ENCODE measurements at regions not wholly inside any gene's neighbourhood (a gene's known extent, or its start where the extent isn't known, plus 50 kb on each side); places are given as distances from the start of the nearest gene placed in this dataset.

DNA sequence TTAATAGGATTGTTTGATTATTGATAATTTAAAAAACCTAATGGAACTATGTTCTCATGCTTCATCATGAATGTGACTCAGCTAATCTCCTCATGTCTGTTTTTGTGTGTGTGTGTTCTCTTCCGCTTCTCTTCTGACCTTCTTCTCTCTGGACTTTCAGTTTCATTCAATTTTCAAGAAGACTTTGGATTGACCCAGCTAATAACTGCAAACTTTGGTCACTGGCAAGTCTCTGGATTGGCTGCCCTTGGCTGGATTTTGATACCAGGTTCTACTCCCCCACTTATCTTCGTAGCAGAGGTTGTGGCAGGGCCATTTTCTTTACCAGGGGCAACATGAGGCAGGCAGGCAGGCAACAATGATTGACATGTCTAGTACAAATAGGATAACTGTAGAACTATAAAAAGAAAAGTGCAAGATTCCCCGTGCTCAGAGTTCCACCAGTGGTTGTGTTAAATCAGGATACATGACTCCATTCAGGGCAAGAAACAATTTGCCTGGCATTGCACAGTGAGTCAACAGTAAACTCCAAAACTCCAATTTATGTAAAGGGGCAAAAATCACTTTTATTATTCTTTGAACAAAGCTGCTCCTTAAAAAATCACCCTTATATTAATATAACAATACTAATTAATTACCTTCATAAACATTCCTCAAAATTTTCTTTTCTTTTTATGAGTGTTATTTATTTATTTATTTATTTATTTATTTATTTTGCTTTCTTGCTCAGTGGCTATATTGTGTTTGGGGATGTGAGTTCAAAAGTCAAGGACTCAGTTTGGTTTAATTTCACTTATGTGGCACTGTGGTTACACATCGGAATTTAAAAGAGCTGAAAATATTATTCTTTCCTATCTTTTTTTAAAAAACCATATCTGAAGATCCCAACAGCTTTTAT lies 167.6 kb downstream of the RND3 start:
- Mint-ChIP-seq H3K9me3 (peaks cover 16% of the 10 kb centered on the region), H3K27me3 (no peaks in the 10 kb centered on the region), H3K27ac (no peak overlapping the region), H3K4me3 (no peak overlapping the region), H3K4me1 (ENCODE audit: low read depth in 2 of 2) (no peaks in the 10 kb centered on the region), H3K36me3 (peaks cover 13% of the 10 kb centered on the region)
- DNase-seq (ENCODE audit: low spot score) (no peak), ATAC-seq (no peak)

DNA sequence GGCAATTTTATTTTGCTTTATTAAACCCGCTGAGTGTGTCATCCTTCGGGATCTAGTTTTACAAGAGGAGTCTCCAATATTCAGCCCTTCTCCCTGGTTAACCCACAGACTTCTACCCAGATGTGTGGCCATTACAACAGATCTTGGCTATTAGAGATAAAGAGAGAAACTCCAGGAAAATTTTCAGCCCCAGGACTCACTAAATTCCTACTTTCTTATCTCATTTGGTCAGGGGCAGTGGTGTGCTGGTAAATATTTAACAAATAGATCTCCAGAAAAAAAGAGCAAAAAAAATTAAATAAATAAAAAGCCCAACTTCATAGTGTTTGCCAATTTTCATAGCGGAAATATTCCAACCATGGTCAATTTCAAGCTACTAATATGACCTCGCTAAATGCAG lies 168.4 kb downstream of the RND3 start:
- H3K9me3 Mint-ChIP-seq, result peaks cover 15% of the 10 kb centered on the region
- no peaks in the 10 kb centered on the region for H3K4me1 Mint-ChIP-seq (ENCODE audit: low read depth in 2 of 2)
- ATAC-seq, result no peak
- DNase-seq (ENCODE audit: low spot score), result no peak
- H3K27me3 Mint-ChIP-seq, result no peaks in the 10 kb centered on the region
- no peak overlapping the region for H3K4me3 Mint-ChIP-seq
- peaks cover 13% of the 10 kb centered on the region for H3K36me3 Mint-ChIP-seq
- no peak overlapping the region for H3K27ac Mint-ChIP-seq

DNA sequence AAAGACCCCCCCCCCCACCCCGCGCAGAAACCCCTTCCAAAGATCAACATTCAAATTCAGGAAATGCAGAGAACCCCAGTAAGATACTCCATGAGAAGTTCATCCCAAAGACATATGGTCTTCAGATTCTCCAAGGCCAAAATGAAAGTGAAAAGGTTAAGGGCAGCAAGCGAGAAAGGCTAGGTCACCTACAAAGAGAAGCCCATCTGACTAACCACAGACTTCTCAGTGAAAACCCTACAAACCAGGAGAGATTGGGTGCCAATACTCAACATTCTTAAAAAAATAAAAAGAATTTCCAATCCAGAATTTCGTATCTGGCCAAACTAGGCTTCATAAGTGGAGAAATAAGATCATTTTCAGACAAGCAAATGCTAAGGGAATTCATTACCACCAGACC lies 175.2 kb downstream of the RND3 start:
- Mint-ChIP-seq H3K36me3 (peaks cover 34% of the 10 kb centered on the region), H3K4me3 (no peak overlapping the region), H3K9me3 (peaks cover 31% of the 10 kb centered on the region), H3K27ac (no peak overlapping the region), H3K4me1 (ENCODE audit: low read depth in 2 of 2) (no peaks in the 10 kb centered on the region), H3K27me3 (no peaks in the 10 kb centered on the region)
- no peak for DNase-seq (ENCODE audit: low spot score)
- ATAC-seq, result no peak

DNA sequence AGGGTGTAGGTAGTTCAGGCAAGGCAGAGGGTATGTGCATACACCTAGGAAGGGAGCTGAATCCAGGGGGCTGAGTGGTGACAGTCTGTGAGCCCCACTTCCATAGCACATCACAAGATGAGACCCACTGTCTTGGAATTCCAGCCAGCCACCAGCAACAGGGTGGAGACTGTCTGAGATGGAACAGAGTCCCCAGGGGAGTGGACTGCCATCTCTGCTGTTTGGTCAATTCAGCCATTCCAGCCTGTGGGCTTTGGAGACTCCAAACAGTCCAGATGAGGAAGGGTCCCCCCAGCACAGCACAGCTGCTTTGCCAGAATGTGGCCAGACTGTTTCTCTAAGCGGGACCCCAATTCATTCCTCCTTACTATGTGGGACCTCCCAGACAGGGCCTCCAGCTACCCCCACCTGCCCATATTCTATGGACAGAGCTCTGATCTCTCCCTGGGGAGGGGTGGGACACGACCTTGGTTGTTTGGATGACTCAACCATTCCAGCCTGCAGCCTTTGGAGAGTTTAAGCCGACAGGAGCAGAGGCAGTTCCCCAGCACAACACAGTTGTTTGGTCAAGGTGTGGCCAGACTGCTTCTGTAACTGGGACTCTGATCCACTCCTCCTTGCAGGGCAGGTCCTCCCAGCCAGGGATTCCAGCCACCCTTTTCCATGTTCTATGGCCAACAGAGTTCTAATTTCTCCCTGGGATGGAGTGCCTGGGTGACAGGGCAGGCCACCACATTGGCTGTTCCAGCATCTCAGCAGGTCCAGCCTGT lies 178.0 kb downstream of the RND3 start:
- no peak overlapping the region for H3K4me3 Mint-ChIP-seq
- H3K36me3 Mint-ChIP-seq, result peaks cover 21% of the 10 kb centered on the region
- H3K4me1 Mint-ChIP-seq (ENCODE audit: low read depth in 2 of 2), result no peaks in the 10 kb centered on the region
- no peaks in the 10 kb centered on the region for H3K27me3 Mint-ChIP-seq
- no peak overlapping the region for H3K27ac Mint-ChIP-seq
- ATAC-seq (no peak), DNase-seq (ENCODE audit: low spot score) (no peak)
- H3K9me3 Mint-ChIP-seq, result peaks cover 23% of the 10 kb centered on the region

DNA sequence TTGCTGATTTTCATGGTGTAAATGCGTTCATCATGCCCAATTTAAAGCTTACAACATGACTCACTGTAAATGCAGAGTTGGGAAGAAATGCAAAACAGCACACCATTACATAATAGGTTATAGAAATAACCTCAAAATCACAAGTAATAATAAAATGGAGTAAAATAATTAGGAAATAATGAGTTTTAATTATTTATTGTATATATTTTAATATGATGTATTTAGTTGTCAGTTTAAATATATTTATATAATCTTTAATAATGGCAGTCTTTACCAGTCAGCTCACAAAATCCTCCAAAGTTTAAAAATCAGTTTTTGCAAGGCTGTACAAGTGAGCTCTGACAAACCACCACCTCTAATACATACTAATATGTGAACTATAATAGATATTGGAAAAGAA lies 180.2 kb downstream of the RND3 start:
- DNase-seq (ENCODE audit: low spot score) (no peak), ATAC-seq (no peak)
- Mint-ChIP-seq H3K27ac (no peak overlapping the region), H3K36me3 (peaks cover 13% of the 10 kb centered on the region), H3K4me3 (no peak overlapping the region), H3K27me3 (no peaks in the 10 kb centered on the region), H3K9me3 (peaks cover 12% of the 10 kb centered on the region), H3K4me1 (ENCODE audit: low read depth in 2 of 2) (no peaks in the 10 kb centered on the region)

DNA sequence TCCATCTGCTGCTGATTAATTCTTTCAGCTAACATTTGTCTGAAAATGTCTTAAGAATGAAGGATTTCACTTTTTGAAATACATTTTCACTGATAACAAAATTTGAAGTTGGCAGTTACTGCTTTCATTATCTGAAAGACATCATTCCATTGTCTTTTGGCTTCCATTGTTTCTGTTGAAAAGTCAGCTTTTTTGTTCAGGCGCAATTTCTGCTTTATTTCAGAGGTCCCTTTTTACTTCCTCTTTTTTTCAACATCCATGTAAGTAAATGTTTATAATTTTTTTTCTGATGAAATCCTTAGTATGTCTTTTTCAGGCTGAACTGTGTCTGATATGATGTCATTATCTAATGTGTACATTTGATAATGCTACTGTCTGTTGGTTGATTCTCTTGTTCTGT lies 184.2 kb downstream of the RND3 start:
- no peak for ATAC-seq

DNA sequence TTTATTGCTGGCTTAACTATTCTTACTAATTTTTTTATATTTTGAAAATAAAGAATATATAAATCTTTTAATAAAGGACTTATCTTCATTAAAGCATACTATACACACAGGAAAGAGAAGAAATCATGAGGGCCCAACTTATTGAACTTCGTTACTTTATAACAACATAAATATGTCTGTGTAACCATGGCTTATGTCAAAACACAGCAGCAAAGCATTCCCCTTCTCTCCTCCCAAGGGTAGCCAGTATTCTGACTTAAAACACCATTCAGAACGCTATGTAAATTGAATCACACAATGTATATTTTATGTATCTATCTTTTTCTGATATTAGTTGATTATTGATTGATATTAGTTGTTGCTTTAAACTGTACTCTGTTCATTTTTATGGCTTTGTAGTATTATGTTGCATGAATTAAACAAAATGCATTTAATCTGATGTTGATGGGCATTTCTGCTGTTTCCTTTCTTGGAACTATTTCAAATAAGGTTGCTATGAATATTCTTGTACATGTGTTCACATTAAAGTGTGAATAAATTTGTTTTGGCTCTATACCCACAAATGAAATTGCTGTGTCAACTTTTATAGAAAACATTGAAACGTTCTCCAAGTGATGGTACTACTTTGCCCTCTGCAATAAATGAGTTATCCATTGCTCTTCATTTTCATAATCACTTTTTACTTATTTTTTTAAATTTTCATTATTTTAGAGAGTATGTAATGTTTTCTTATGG lies 188.7 kb downstream of the RND3 start:
- ATAC-seq, result no peak
- H3K9me3 Mint-ChIP-seq, result peaks cover 9% of the 10 kb centered on the region
- H3K4me1 Mint-ChIP-seq (ENCODE audit: low read depth in 2 of 2), result no peaks in the 10 kb centered on the region

More for the DNA sequence above, 184.2 kb downstream of the RND3 start:
- Mint-ChIP-seq H3K27ac (no peak overlapping the region), H3K36me3 (peaks cover 4% of the 10 kb centered on the region), H3K4me3 (no peak overlapping the region), H3K9me3 (peaks cover 9% of the 10 kb centered on the region), H3K4me1 (ENCODE audit: low read depth in 2 of 2) (no peaks in the 10 kb centered on the region), H3K27me3 (no peaks in the 10 kb centered on the region)
- DNase-seq (ENCODE audit: low spot score), result no peak

DNA sequence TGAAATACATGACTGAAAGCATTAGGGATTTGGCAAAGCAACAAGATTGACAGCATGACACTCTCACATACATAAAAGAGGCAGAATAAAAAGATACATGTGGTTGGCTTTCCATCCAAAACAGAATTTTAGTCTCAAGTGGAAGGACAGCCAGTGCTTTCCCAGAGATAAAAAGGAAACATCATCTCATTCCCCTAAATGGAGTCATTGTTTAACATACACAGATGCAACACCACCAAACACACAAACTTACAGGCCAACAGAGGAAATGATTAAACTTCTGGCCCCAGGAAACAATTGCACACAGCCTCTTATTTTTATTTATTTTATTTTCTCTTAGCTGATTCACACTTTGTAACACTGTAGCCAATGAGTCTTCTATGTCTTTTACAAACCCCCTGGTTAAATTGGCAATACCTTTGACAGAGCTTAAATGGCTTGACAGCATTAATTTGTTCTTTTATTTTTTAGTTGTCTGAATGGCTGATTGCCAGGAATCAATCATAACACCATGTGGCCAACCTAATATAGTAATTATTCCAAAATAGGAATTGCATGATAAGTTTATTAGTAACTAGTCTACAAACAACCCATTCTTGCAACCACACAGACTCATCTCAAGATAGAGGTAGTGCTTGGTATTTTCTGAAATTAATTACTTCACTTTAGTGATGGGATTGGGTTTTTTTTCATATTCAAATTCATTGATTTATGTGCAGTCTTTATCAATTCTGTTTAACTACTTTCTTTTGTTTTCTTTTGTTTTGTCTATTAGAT lies 190.5 kb downstream of the RND3 start:
- Mint-ChIP-seq H3K9me3 (peaks cover 6% of the 10 kb centered on the region), H3K27me3 (no peaks in the 10 kb centered on the region), H3K4me3 (no peak overlapping the region), H3K4me1 (ENCODE audit: low read depth in 2 of 2) (no peaks in the 10 kb centered on the region), H3K27ac (no peak overlapping the region), H3K36me3 (no peaks in the 10 kb centered on the region)
- no peak for DNase-seq (ENCODE audit: low spot score)
- ATAC-seq, result no peak

More for the DNA sequence above, 188.7 kb downstream of the RND3 start:
- no peak for DNase-seq (ENCODE audit: low spot score)
- Mint-ChIP-seq H3K27me3 (no peaks in the 10 kb centered on the region), H3K4me3 (no peak overlapping the region), H3K27ac (no peak overlapping the region), H3K36me3 (peaks cover 4% of the 10 kb centered on the region)

DNA sequence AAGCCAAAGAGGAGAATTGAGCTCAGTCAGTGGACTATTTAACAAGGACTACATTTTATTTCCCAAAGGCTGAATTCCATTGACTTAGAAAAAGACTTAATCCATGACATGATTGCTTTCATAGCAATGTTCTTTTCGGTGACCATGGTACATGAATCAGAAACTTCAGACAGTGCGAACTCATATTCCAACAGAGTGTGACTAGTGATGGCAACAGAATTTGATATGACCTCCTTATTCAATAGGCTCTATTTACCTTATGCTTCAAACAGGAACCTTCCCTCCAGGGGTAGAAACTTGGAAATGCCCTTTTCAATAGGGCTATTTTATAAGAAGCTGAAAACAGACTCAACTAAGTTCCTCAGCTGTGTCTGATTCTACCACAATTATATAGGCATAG lies 191.9 kb downstream of the RND3 start:
- DNase-seq (ENCODE audit: low spot score) (no peak), ATAC-seq (no peak)
- Mint-ChIP-seq H3K27ac (no peak overlapping the region), H3K36me3 (no peaks in the 10 kb centered on the region), H3K9me3 (peaks cover 2% of the 10 kb centered on the region), H3K4me1 (ENCODE audit: low read depth in 2 of 2) (no peaks in the 10 kb centered on the region), H3K27me3 (no peaks in the 10 kb centered on the region), H3K4me3 (no peak overlapping the region)

DNA sequence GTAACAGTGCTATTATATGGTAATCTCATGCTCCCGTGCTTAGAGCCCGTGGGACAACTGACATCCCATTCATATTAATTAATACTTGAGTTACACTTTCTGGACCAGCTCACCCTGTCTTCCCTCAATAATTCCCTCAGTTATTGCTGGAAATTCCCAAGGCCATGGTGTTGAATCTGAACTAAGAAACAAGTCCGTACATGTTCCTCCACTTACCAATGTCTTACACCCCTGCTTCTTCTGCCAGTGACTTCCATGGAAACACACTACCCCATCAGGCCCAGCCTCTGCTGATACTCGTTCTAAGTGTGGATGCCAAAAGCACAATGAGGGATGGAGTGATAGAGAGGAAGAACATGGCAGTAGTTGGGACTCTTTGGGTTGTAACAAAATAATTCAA lies 193.7 kb downstream of the RND3 start:
- Mint-ChIP-seq H3K36me3 (no peaks in the 10 kb centered on the region), H3K27me3 (no peaks in the 10 kb centered on the region), H3K27ac (no peak overlapping the region), H3K4me3 (no peak overlapping the region), H3K9me3 (no peaks in the 10 kb centered on the region), H3K4me1 (ENCODE audit: low read depth in 2 of 2) (no peaks in the 10 kb centered on the region)
- ATAC-seq (no peak), DNase-seq (ENCODE audit: low spot score) (no peak)

DNA sequence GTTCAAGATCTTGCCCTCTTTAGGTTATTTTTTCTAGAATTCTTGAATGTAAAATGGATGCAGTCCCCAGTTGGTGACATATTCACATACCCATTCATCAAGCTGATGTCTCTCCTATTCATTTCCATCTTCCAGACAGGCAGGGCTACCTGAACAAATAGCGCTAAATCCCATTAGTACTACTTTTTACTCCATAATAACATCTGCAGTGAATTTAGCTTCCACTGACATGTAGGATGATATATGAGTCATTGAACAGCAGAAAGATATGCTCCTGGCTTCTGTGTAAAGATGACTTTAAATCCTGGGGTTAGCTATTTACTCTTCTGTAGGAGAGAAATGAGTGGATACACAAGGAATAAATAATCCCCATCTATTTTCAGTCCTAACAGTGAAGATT lies 194.7 kb downstream of the RND3 start:
- H3K4me3 Mint-ChIP-seq, result no peak overlapping the region
- peaks cover 4% of the 10 kb centered on the region for H3K9me3 Mint-ChIP-seq
- ATAC-seq (no peak), DNase-seq (ENCODE audit: low spot score) (no peak)
- no peaks in the 10 kb centered on the region for H3K4me1 Mint-ChIP-seq (ENCODE audit: low read depth in 2 of 2)
- no peaks in the 10 kb centered on the region for H3K27me3 Mint-ChIP-seq
- H3K27ac Mint-ChIP-seq, result no peak overlapping the region
- no peaks in the 10 kb centered on the region for H3K36me3 Mint-ChIP-seq

DNA sequence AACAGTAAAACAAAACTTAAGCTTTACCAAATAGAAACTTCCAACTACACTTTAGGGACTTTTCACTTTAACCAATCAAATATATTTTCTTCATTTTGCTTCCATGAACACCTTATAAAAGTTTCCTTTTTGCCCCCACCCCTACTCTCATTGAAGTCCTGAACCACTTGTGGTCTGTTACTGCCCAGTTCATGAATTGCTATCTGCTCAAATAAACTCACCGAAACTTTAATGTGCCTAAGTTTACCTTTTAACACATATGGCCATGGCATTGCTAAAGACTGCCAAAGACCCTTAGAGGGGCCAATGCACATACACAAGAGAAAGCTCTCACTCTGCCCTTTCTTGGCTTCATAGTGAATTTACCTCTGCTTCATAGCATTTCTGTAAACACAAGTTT lies 195.3 kb downstream of the RND3 start:
- Mint-ChIP-seq H3K27me3 (no peaks in the 10 kb centered on the region), H3K9me3 (peaks cover 6% of the 10 kb centered on the region), H3K27ac (no peak overlapping the region), H3K36me3 (no peaks in the 10 kb centered on the region), H3K4me3 (no peak overlapping the region), H3K4me1 (ENCODE audit: low read depth in 2 of 2) (no peaks in the 10 kb centered on the region)
- DNase-seq (ENCODE audit: low spot score) (no peak), ATAC-seq (no peak)

DNA sequence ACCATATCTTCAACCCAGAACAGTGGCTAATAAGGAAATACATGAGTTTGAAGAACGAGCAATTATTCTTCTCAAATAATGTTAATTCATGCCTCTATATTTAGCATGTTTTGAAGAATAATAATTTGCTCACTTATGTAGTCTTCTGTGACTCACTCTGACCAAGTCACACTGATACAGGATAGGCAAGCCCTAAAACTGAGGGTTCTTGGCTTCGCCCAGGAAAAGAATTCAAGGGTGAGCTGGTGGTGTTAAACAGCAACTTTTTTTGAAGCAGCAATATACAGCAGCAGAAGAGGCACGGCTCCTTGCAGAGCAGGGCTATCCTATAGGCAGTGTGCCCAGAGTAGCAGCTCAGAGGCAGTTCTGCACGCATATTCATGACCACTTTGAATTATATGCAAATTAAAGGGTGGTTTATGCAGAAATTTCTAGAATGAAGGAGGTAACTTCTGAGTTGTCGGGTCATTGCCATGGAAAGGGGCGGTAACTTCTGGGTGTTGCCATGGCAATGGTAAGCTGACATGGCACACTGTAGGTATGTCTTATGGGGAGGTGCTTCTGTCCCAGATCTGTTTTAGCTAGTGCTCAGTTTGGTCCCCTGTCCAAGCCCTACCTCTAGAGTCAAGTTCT lies 200.6 kb downstream of the RND3 start:
- Mint-ChIP-seq H3K4me3 (no peak overlapping the region), H3K27me3 (no peaks in the 10 kb centered on the region), H3K27ac (no peak overlapping the region), H3K9me3 (peaks cover 14% of the 10 kb centered on the region), H3K4me1 (ENCODE audit: low read depth in 2 of 2) (no peaks in the 10 kb centered on the region), H3K36me3 (no peaks in the 10 kb centered on the region)
- no peak for DNase-seq (ENCODE audit: low spot score)
- no peak for ATAC-seq
